ENCODE measurements at regions not wholly inside any gene's neighbourhood (a gene's known extent, or its start where the extent isn't known, plus 50 kb on each side); places are given as distances from the start of the nearest gene placed in this dataset.

DNA sequence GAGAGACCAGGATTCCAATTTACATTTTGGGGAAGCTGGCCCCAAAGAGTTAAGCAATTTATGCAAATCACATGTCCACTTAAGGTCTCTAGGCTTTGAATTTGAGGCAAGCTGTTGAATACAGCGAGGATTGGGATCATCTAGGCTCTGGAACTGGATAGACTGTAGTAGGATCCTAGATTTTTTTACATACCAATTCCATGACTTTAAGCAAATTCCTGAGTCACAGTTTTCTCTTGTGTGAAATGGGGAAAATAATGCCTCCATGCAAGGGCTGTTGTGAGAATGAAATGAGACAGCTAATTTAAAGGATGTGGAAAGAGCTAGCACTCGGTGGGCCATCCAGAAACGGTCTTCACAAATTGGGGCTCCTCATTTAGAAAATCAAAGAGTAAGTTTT lies 103.4 kb downstream of the MINAR1 start:
- Histone ChIP-seq H3K9me3 (no peaks in the 10 kb centered on the region), H3K27me3 (peaks cover 0 to 9% (median 0%) of the 10 kb centered on the region in 7 donors), H3K4me3 (no peak overlapping the region), H3K36me3 (no peaks in the 10 kb centered on the region), H3K27ac (no peak overlapping the region), H3K4me1 (no peaks in the 10 kb centered on the region)
- no peak for ATAC-seq
- 80 to 81% methylated on average over 3 of the region's 3 CpGs for WGBS, 2 donors
- DNase-seq, result no peak
- TF ChIP-seq, protein P1, sequence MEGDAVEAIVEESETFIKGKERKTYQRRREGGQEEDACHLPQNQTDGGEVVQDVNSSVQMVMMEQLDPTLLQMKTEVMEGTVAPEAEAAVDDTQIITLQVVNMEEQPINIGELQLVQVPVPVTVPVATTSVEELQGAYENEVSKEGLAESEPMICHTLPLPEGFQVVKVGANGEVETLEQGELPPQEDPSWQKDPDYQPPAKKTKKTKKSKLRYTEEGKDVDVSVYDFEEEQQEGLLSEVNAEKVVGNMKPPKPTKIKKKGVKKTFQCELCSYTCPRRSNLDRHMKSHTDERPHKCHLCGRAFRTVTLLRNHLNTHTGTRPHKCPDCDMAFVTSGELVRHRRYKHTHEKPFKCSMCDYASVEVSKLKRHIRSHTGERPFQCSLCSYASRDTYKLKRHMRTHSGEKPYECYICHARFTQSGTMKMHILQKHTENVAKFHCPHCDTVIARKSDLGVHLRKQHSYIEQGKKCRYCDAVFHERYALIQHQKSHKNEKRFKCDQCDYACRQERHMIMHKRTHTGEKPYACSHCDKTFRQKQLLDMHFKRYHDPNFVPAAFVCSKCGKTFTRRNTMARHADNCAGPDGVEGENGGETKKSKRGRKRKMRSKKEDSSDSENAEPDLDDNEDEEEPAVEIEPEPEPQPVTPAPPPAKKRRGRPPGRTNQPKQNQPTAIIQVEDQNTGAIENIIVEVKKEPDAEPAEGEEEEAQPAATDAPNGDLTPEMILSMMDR (IDR thresholded peaks at IDR 0.05), result no peak
- intact Hi-C loops (cut with DNase I), result no loop called here

DNA sequence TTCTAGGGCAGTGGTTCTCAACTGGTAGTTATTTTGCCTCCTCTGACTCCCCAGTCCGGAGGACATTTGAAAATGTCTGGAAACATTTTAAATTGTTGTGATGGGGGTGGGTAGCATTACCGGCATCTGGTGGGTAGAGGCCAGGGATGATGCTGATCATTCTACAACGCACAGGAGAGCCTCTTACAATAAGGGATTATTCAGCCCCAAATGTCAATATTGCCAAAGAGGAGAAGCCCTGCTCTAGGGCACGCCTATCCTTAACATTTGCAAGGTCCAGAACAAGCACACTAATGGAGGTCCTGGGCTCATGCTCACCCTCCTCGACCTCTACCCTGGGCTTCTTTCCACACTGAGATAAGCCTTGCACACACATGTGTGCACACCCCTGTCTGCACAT lies 106.4 kb downstream of the MINAR1 start:
- DNase-seq, result no peak
- H3K4me1 ChIP-seq, result no peaks in the 10 kb centered on the region
- no peaks in the 10 kb centered on the region for H3K36me3 ChIP-seq
- H3K9me3 ChIP-seq, result no peaks in the 10 kb centered on the region
- no peak for ATAC-seq
- H3K27ac ChIP-seq, result no peak overlapping the region
- WGBS, 2 donors, result 86 to 89% methylated on average over 5 of the region's 5 CpGs
- TF ChIP-seq, protein P1 (IDR thresholded peaks at IDR 0.05), result no peak
- H3K27me3 ChIP-seq, result peaks cover 0 to 3% (median 0%) of the 10 kb centered on the region in 7 donors
- H3K4me3 ChIP-seq, result no peak overlapping the region
- intact Hi-C loops (cut with DNase I), result no loop called here

DNA sequence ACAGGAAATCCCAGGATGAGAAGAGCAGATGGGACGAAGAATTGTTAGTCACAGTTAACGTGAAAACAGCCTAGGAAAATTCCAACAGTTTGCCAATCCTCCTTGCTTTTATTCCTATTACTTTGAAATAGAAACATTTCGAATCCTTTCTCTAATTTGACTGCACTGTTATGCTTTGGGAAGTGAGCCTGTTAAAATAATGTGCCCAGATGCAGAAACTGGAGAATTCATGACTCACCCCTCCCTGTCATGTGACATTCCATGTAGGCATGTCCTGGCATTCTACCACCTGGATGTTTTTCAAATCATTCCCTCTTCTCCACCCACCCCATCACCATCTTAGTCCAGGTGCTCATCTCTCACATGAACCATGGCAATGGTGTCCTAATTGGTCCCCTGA lies 107.3 kb downstream of the MINAR1 start:
- WGBS, 2 donors, result 67 to 71% methylated on average over 3 of the region's 3 CpGs
- intact Hi-C loops (cut with DNase I), result no loop called here
- no peaks in the 10 kb centered on the region for H3K4me1 ChIP-seq
- H3K9me3 ChIP-seq, result no peaks in the 10 kb centered on the region
- H3K36me3 ChIP-seq, result no peaks in the 10 kb centered on the region
- no peak for ATAC-seq
- TF ChIP-seq, protein P1 (IDR thresholded peaks at IDR 0.05), result no peak
- H3K4me3 ChIP-seq, result no peak overlapping the region
- DNase-seq, result no peak
- H3K27me3 ChIP-seq, result peaks cover 0 to 3% (median 0%) of the 10 kb centered on the region in 7 donors
- H3K27ac ChIP-seq, result no peak overlapping the region

- H3K36me3 ChIP-seq, result no peaks in the 10 kb centered on the region
- WGBS, 2 donors, result 88 to 94% methylated on average over 2 of the region's 2 CpGs
- TF ChIP-seq, protein P1 (IDR thresholded peaks at IDR 0.05), result no peak
- no peaks in the 10 kb centered on the region for H3K4me1 ChIP-seq
- no peak overlapping the region for H3K27ac ChIP-seq
- intact Hi-C loops (cut with DNase I), result no loop called here
- ATAC-seq (no peak), DNase-seq (no peak)
- peaks cover 0 to 3% (median 0%) of the 10 kb centered on the region in 7 donors for H3K27me3 ChIP-seq
- no peaks in the 10 kb centered on the region for H3K9me3 ChIP-seq
- no peak overlapping the region for H3K4me3 ChIP-seq
Measured at GRCh38 chr15:79540551-79540950, 108.4 kb downstream of the MINAR1 start.
